Breast epithelium (tissue), 4 donors: ENCODE measurements at regions not wholly inside any gene's neighbourhood (a gene's known extent, or its start where the extent isn't known, plus 50 kb on each side); places are given as distances from the start of the nearest gene placed in this dataset.

Experiments
- DNase-seq, 2 donors: peaks; one replicate each; pipeline ENCODE4 v3.0.0-alpha.2; 2019; ENCODE audit warnings: low spot score in 2 of 2
- H3K27ac ChIP-seq, 2 donors: fragments of 200-600 bp; sonication (generic) in 1 of 2; one replicate each; pipeline ENCODE4 v1.5.1; 2016 to 2019; ENCODE audit warnings: mild to moderate bottlenecking in 1 of 2
- H3K27me3 ChIP-seq, 2 donors: fragments of 200-600 bp; sonication (generic) in 1 of 2; one replicate each; pipeline versions ENCODE4 v1.5.1 to v1.6.0; 2017 to 2019; ENCODE audit warnings: control low read depth in 1 of 2, mild to moderate bottlenecking in 1 of 2
- H3K36me3 ChIP-seq: fragments of 200-600 bp; one replicate; pipeline ENCODE4 v1.5.1; 2019
- H3K4me1 ChIP-seq, 2 donors: fragments of 200-600 bp; sonication (generic); one replicate each; pipeline ENCODE4 v1.5.1; 2016 to 2019; ENCODE audit warnings: control low read depth in 1 of 2
- H3K4me3 ChIP-seq, 3 donors: fragments of 200-600 bp; sonication (generic); 1 replicate in 2 of 3; 2 replicates in 1 of 3; pipeline ENCODE4 v1.5.1; 2016 to 2019; ENCODE audit warnings: mild to moderate bottlenecking in 3 of 3, moderate library complexity in 2 of 3
- H3K9me3 ChIP-seq, 2 donors: fragments of 200-600 bp; sonication (generic) in 1 of 2; one replicate each; pipeline ENCODE4 v1.5.1; 2016 to 2019; ENCODE audit warnings: control low read depth in 1 of 2
- POLR2A ChIP-seq: fragments of 450-650 bp; IDR thresholded peaks from one replicate; pipeline ENCODE4 v1.6.1; 2016; ENCODE audit warnings: antibody characterized with exemption, mild to moderate bottlenecking, moderate library complexity
- POLR2AphosphoS5 ChIP-seq, 3 donors: sonication (generic); formaldehyde crosslinking; IDR thresholded peaks; one replicate each; pipeline ENCODE4 v1.6.1; 2017; ENCODE audit warnings: antibody characterized with exemption in 3 of 3
- intact Hi-C: fragments of 100-400 bp; cut with DNase I; formaldehyde crosslinking; loops from one replicate; pipeline ENCODE4 v1.15.1; 2023; ENCODE audit warnings: low total_unique reads
- TF ChIP-seq, protein P1 (sequence below), 3 donors: fragments of 450-650 bp; IDR thresholded peaks; one replicate each; pipeline ENCODE4 v1.5.1; 2016 to 2017; ENCODE audit warnings: antibody characterized with exemption in 3 of 3, mild to moderate bottlenecking in 3 of 3, moderate library complexity in 3 of 3

DNA sequence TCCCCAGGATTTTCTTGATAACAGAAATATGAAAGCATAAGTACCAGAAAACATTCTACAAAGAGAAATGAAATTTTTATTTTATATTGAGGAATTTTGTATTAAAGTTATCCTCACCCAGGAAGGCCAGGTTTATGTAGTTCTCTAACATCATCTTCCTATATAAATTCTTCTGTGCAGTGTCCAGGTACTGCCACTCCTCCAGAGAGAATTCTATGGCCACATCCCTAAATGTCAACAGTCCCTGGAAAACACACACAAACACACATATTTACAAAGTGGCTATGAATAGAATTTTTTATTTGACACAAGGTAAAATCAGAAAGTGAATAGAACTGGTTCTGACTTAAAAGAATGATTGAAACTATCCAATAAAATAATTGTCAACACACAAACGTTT lies 110.5 kb upstream of the ZNF91 start:
- no peaks in the 10 kb centered on the region for H3K9me3 ChIP-seq
- TF ChIP-seq POLR2A (no peak), POLR2AphosphoS5 (IDR thresholded peaks at IDR 0.05) (no peak)
- TF ChIP-seq, protein P1, sequence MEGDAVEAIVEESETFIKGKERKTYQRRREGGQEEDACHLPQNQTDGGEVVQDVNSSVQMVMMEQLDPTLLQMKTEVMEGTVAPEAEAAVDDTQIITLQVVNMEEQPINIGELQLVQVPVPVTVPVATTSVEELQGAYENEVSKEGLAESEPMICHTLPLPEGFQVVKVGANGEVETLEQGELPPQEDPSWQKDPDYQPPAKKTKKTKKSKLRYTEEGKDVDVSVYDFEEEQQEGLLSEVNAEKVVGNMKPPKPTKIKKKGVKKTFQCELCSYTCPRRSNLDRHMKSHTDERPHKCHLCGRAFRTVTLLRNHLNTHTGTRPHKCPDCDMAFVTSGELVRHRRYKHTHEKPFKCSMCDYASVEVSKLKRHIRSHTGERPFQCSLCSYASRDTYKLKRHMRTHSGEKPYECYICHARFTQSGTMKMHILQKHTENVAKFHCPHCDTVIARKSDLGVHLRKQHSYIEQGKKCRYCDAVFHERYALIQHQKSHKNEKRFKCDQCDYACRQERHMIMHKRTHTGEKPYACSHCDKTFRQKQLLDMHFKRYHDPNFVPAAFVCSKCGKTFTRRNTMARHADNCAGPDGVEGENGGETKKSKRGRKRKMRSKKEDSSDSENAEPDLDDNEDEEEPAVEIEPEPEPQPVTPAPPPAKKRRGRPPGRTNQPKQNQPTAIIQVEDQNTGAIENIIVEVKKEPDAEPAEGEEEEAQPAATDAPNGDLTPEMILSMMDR (IDR thresholded peaks at IDR 0.05), result no peak
- intact Hi-C loops, result no loop called here
- no peaks in the 10 kb centered on the region for H3K4me1 ChIP-seq
- no peak overlapping the region for H3K4me3 ChIP-seq
- DNase-seq, result no peak
- no peak overlapping the region for H3K27ac ChIP-seq
- H3K27me3 ChIP-seq, result no peaks in the 10 kb centered on the region
- H3K36me3 ChIP-seq, result no peaks in the 10 kb centered on the region

- Histone ChIP-seq H3K27me3 (no peaks in the 10 kb centered on the region), H3K9me3 (no peaks in the 10 kb centered on the region), H3K4me1 (no peaks in the 10 kb centered on the region), H3K36me3 (no peaks in the 10 kb centered on the region), H3K4me3 (no peak overlapping the region), H3K27ac (no peak overlapping the region)
- intact Hi-C loops, result no loop called here
- TF ChIP-seq, protein P1 (IDR thresholded peaks at IDR 0.05), result no peak
- TF ChIP-seq POLR2AphosphoS5 (IDR thresholded peaks at IDR 0.05), result no peak
- TF ChIP-seq POLR2A, result no peak
- DNase-seq, result no peak
These were observed 87.6 kb upstream of the ZNF91 start for GRCh38 chr19:23482829-23483228.

GRCh38 chr19:23481043-23481442 lies 85.8 kb upstream of the ZNF91 start:
- H3K4me3 ChIP-seq, result no peak overlapping the region
- intact Hi-C loops, result no loop called here
- TF ChIP-seq POLR2AphosphoS5 (IDR thresholded peaks at IDR 0.05) (no peak), POLR2A (no peak)
- TF ChIP-seq, protein P1 (IDR thresholded peaks at IDR 0.05), result no peak
- H3K27me3 ChIP-seq, result no peaks in the 10 kb centered on the region
- no peak overlapping the region for H3K27ac ChIP-seq
- no peak for DNase-seq
- no peaks in the 10 kb centered on the region for H3K4me1 ChIP-seq
- H3K36me3 ChIP-seq, result no peaks in the 10 kb centered on the region
- no peaks in the 10 kb centered on the region for H3K9me3 ChIP-seq

DNA sequence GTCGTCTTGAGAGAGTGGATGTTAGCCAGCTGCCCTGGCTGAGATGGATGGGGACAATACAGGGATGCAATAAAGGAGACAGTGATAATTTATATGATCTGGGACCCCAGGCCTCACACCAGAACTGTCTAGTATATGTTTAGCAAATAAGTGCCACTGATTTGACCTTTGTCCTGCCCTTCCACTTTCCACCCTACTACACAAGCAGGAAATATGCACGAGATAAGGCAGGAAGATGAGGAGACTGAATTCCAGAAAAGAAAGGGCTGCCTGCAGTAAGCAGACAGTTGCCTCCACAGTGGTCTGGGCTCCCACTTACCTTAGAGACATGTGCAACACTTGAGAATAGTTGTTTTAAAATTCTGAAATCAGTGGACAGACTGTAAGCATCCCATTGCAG lies 80.2 kb upstream of the ZNF91 start:
- Histone ChIP-seq H3K4me3 (no peak overlapping the region), H3K27ac (no peak overlapping the region), H3K36me3 (no peaks in the 10 kb centered on the region), H3K4me1 (no peaks in the 10 kb centered on the region), H3K9me3 (peaks cover under 1% of the 10 kb centered on the region in 2 donors), H3K27me3 (peaks cover 0 to 4% of the 10 kb centered on the region in 2 donors)
- DNase-seq, result no peak
- TF ChIP-seq POLR2A, result no peak
- no peak for TF ChIP-seq POLR2AphosphoS5 (IDR thresholded peaks at IDR 0.05)
- TF ChIP-seq, protein P1 (IDR thresholded peaks at IDR 0.05), result no peak
- intact Hi-C loops, result no loop called here

- Histone ChIP-seq H3K36me3 (no peaks in the 10 kb centered on the region), H3K9me3 (peaks cover 3 to 4% of the 10 kb centered on the region in 2 donors), H3K4me1 (no peaks in the 10 kb centered on the region), H3K27ac (no peak overlapping the region), H3K4me3 (no peak overlapping the region), H3K27me3 (peaks cover 0 to 4% of the 10 kb centered on the region in 2 donors)
- DNase-seq, result no peak
- TF ChIP-seq POLR2AphosphoS5 (IDR thresholded peaks at IDR 0.05) (no peak), POLR2A (no peak)
- TF ChIP-seq, protein P1 (IDR thresholded peaks at IDR 0.05), result no peak
- intact Hi-C loops, result no loop called here
These were observed 79.5 kb upstream of the ZNF91 start for GRCh38 chr19:23474761-23475160.
